ENCODE measurements at regions not wholly inside any gene's neighbourhood (a gene's known extent, or its start where the extent isn't known, plus 50 kb on each side); places are given as distances from the start of the nearest gene placed in this dataset.

DNA sequence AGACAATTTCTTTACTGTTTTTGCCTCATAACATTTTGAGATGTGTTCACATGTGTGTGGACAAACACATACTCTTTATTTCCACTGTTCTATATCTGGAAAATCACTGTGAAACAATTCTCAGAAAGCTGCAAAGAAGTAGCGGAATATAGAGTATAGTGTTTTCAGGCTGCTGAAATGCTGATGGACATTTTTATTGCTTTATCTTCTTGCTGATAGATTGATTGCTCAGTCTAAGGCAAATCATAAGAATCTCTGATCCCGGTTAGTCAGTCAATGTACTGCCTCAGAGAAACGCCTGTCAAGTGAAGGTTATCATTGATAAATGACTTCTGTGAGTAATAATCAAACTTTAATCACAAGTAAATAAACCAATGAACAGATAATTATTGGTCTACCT, 364.9 kb upstream of the CTNND2 start:
- WGBS, 3 donors: 39 to 70% (median 52%) methylated on average over 3 of the region's 3 CpGs
- no peak for FAIRE-seq

GRCh38 chr5:12258549-12258948, 354.3 kb upstream of the CTNND2 start:
- no peaks in the 10 kb centered on the region for H3K27me3 ChIP-seq (ENCODE audit: control insufficient read depth in 3 of 3, insufficient read depth in 3 of 3, low read length in 3 of 3)
- H3K4me1 ChIP-seq (ENCODE audit: control insufficient read depth in 3 of 3, insufficient read depth in 2 of 3, low read depth in 1 of 3, low read length in 2 of 3): no peaks in the 10 kb centered on the region
- FAIRE-seq (no peak), DNase-seq (no peak)
- H3K4me3 ChIP-seq (ENCODE audit: low read depth in 1 of 3, low read length in 3 of 3): no peak overlapping the region
- H3K27ac ChIP-seq (ENCODE audit: low read depth in 1 of 3, low read length in 2 of 3): no peak overlapping the region
- H3K9me3 ChIP-seq (ENCODE audit: control insufficient read depth in 2 of 2, insufficient read depth in 1 of 2, low read depth in 1 of 2, low read length in 1 of 2): no peaks in the 10 kb centered on the region
- no peaks in the 10 kb centered on the region for H3K36me3 ChIP-seq (ENCODE audit: control insufficient read depth in 3 of 3, insufficient read depth in 2 of 3, low read depth in 1 of 3, low read length in 3 of 3)
- WGBS, 3 donors: 70 to 76% (median 75%) methylated on average over 2 of the region's 2 CpGs

More for the DNA sequence above, 364.9 kb upstream of the CTNND2 start:
- Histone ChIP-seq H3K4me3 (ENCODE audit: low read depth in 1 of 3, low read length in 3 of 3) (no peak overlapping the region), H3K36me3 (ENCODE audit: control insufficient read depth in 3 of 3, insufficient read depth in 2 of 3, low read depth in 1 of 3, low read length in 3 of 3) (no peaks in the 10 kb centered on the region), H3K9me3 (ENCODE audit: control insufficient read depth in 2 of 2, insufficient read depth in 1 of 2, low read depth in 1 of 2, low read length in 1 of 2) (no peaks in the 10 kb centered on the region), H3K27me3 (ENCODE audit: control insufficient read depth in 3 of 3, insufficient read depth in 3 of 3, low read length in 3 of 3) (no peaks in the 10 kb centered on the region), H3K27ac (ENCODE audit: low read depth in 1 of 3, low read length in 2 of 3) (no peak overlapping the region), H3K4me1 (ENCODE audit: control insufficient read depth in 3 of 3, insufficient read depth in 2 of 3, low read depth in 1 of 3, low read length in 2 of 3) (no peaks in the 10 kb centered on the region)
- no peak for DNase-seq

DNA sequence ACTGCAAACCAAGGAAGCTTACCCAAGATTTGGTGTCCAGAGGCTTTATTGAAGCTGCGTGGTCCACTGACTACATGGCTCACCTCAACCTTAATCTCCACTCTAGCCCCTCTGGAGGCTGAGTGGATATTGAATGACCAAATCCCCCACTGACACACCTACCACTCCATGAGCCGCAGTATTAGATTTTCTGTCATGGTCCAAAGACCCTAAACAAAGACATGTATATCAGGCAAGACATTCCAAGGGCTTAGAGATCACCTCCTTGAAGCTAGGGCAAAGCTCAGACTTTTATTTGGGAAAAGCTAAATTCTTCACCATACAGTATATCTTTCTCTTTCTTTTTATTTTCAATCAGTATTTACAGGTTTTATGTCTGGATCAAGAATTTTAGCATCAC, 346.2 kb upstream of the CTNND2 start:
- H3K9me3 ChIP-seq (ENCODE audit: control insufficient read depth in 2 of 2, insufficient read depth in 1 of 2, low read depth in 1 of 2, low read length in 1 of 2): no peaks in the 10 kb centered on the region
- no peak for DNase-seq
- H3K27me3 ChIP-seq (ENCODE audit: control insufficient read depth in 3 of 3, insufficient read depth in 3 of 3, low read length in 3 of 3): no peaks in the 10 kb centered on the region
- FAIRE-seq: no peak
- no peak overlapping the region for H3K27ac ChIP-seq (ENCODE audit: low read depth in 1 of 3, low read length in 2 of 3)
- no peaks in the 10 kb centered on the region for H3K4me1 ChIP-seq (ENCODE audit: control insufficient read depth in 3 of 3, insufficient read depth in 2 of 3, low read depth in 1 of 3, low read length in 2 of 3)
- no peak overlapping the region for H3K4me3 ChIP-seq (ENCODE audit: low read depth in 1 of 3, low read length in 3 of 3)
- WGBS, 3 donors: 75 to 83% (median 83%) methylated on average over 2 of the region's 2 CpGs
- no peaks in the 10 kb centered on the region for H3K36me3 ChIP-seq (ENCODE audit: control insufficient read depth in 3 of 3, insufficient read depth in 2 of 3, low read depth in 1 of 3, low read length in 3 of 3)

- Histone ChIP-seq H3K36me3 (ENCODE audit: control insufficient read depth in 3 of 3, insufficient read depth in 2 of 3, low read depth in 1 of 3, low read length in 3 of 3) (no peaks in the 10 kb centered on the region), H3K4me1 (ENCODE audit: control insufficient read depth in 3 of 3, insufficient read depth in 2 of 3, low read depth in 1 of 3, low read length in 2 of 3) (no peaks in the 10 kb centered on the region), H3K4me3 (ENCODE audit: low read depth in 1 of 3, low read length in 3 of 3) (no peak overlapping the region), H3K27me3 (ENCODE audit: control insufficient read depth in 3 of 3, insufficient read depth in 3 of 3, low read length in 3 of 3) (no peaks in the 10 kb centered on the region), H3K27ac (ENCODE audit: low read depth in 1 of 3, low read length in 2 of 3) (no peak overlapping the region), H3K9me3 (ENCODE audit: control insufficient read depth in 2 of 2, insufficient read depth in 1 of 2, low read depth in 1 of 2, low read length in 1 of 2) (no peaks in the 10 kb centered on the region)
- FAIRE-seq: no peak
- no peak for DNase-seq
- 79 to 85% (median 81%) methylated on average over 3 of the region's 3 CpGs for WGBS, 3 donors
Measured at GRCh38 chr5:12248831-12249230, 344.6 kb upstream of the CTNND2 start.

DNA sequence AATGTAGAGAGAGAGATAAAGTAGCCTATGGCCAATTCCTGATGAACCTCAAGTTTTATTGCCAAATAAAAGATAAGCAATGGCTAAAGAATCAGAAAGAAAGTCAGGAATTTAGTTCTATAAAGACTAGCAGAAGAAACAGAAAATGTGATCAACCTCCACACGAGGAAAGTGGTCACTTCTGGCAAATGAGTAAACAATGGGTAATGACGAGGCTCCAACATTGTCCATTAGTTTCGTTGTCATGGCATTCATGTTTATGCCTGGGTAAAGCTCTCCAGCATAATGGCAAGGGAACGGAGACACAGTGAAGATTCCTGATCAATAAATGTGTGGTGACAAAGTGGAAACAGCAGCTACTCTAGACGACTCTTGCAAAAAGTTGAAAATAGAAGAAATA, 341.8 kb upstream of the CTNND2 start:
- H3K9me3 ChIP-seq (ENCODE audit: control insufficient read depth in 2 of 2, insufficient read depth in 1 of 2, low read depth in 1 of 2, low read length in 1 of 2): no peaks in the 10 kb centered on the region
- no peak for FAIRE-seq
- no peak overlapping the region for H3K27ac ChIP-seq (ENCODE audit: low read depth in 1 of 3, low read length in 2 of 3)
- H3K27me3 ChIP-seq (ENCODE audit: control insufficient read depth in 3 of 3, insufficient read depth in 3 of 3, low read length in 3 of 3): no peaks in the 10 kb centered on the region
- no peak overlapping the region for H3K4me3 ChIP-seq (ENCODE audit: low read depth in 1 of 3, low read length in 3 of 3)
- WGBS, 3 donors: 63 to 68% (median 68%) methylated on average over 5 of the region's 5 CpGs
- no peak for DNase-seq
- H3K4me1 ChIP-seq (ENCODE audit: control insufficient read depth in 3 of 3, insufficient read depth in 2 of 3, low read depth in 1 of 3, low read length in 2 of 3): no peaks in the 10 kb centered on the region
- H3K36me3 ChIP-seq (ENCODE audit: control insufficient read depth in 3 of 3, insufficient read depth in 2 of 3, low read depth in 1 of 3, low read length in 3 of 3): no peaks in the 10 kb centered on the region

- no peaks in the 10 kb centered on the region for H3K36me3 ChIP-seq (ENCODE audit: control insufficient read depth in 3 of 3, insufficient read depth in 2 of 3, low read depth in 1 of 3, low read length in 3 of 3)
- no peak overlapping the region for H3K4me3 ChIP-seq (ENCODE audit: low read depth in 1 of 3, low read length in 3 of 3)
- no peaks in the 10 kb centered on the region for H3K27me3 ChIP-seq (ENCODE audit: control insufficient read depth in 3 of 3, insufficient read depth in 3 of 3, low read length in 3 of 3)
- no peaks in the 10 kb centered on the region for H3K4me1 ChIP-seq (ENCODE audit: control insufficient read depth in 3 of 3, insufficient read depth in 2 of 3, low read depth in 1 of 3, low read length in 2 of 3)
- 87 to 93% (median 90%) methylated on average over 3 of the region's 3 CpGs for WGBS, 3 donors
- no peak for DNase-seq
- no peak overlapping the region for H3K27ac ChIP-seq (ENCODE audit: low read depth in 1 of 3, low read length in 2 of 3)
- no peaks in the 10 kb centered on the region for H3K9me3 ChIP-seq (ENCODE audit: control insufficient read depth in 2 of 2, insufficient read depth in 1 of 2, low read depth in 1 of 2, low read length in 1 of 2)
- no peak for FAIRE-seq
Measured at GRCh38 chr5:12245429-12245828, 341.2 kb upstream of the CTNND2 start.

- Histone ChIP-seq H3K27ac (ENCODE audit: low read depth in 1 of 3, low read length in 2 of 3) (no peak overlapping the region), H3K4me3 (ENCODE audit: low read depth in 1 of 3, low read length in 3 of 3) (no peak overlapping the region), H3K27me3 (ENCODE audit: control insufficient read depth in 3 of 3, insufficient read depth in 3 of 3, low read length in 3 of 3) (no peaks in the 10 kb centered on the region), H3K36me3 (ENCODE audit: control insufficient read depth in 3 of 3, insufficient read depth in 2 of 3, low read depth in 1 of 3, low read length in 3 of 3) (no peaks in the 10 kb centered on the region), H3K9me3 (ENCODE audit: control insufficient read depth in 2 of 2, insufficient read depth in 1 of 2, low read depth in 1 of 2, low read length in 1 of 2) (no peaks in the 10 kb centered on the region), H3K4me1 (ENCODE audit: control insufficient read depth in 3 of 3, insufficient read depth in 2 of 3, low read depth in 1 of 3, low read length in 2 of 3) (no peaks in the 10 kb centered on the region)
- DNase-seq: no peak
- WGBS, 3 donors: 69 to 76% (median 71%) methylated on average over 9 of the region's 9 CpGs
- FAIRE-seq: no peak
Measured at GRCh38 chr5:12242950-12243888, 339.0 kb upstream of the CTNND2 start.

- Histone ChIP-seq H3K4me1 (ENCODE audit: control insufficient read depth in 3 of 3, insufficient read depth in 2 of 3, low read depth in 1 of 3, low read length in 2 of 3) (no peaks in the 10 kb centered on the region), H3K27me3 (ENCODE audit: control insufficient read depth in 3 of 3, insufficient read depth in 3 of 3, low read length in 3 of 3) (no peaks in the 10 kb centered on the region), H3K9me3 (ENCODE audit: control insufficient read depth in 2 of 2, insufficient read depth in 1 of 2, low read depth in 1 of 2, low read length in 1 of 2) (peaks cover 0 to 4% of the 10 kb centered on the region in 2 donors), H3K27ac (ENCODE audit: low read depth in 1 of 3, low read length in 2 of 3) (no peak overlapping the region), H3K36me3 (ENCODE audit: control insufficient read depth in 3 of 3, insufficient read depth in 2 of 3, low read depth in 1 of 3, low read length in 3 of 3) (no peaks in the 10 kb centered on the region), H3K4me3 (ENCODE audit: low read depth in 1 of 3, low read length in 3 of 3) (no peak overlapping the region)
- WGBS, 3 donors: 19 to 25% (median 22%) methylated on average over 6 of the region's 6 CpGs
- FAIRE-seq: no peak
- no peak for DNase-seq
Measured at GRCh38 chr5:12237837-12238575, 333.8 kb upstream of the CTNND2 start.

Data from small intestine (tissue), 7 donors.